Cerebellar cortex (tissue), 1 donor: ENCODE measurements at regions not wholly inside any gene's neighbourhood (a gene's known extent, or its start where the extent isn't known, plus 50 kb on each side); places are given as distances from the start of the nearest gene placed in this dataset.
"Not testable (repeated sequence)": the region's sequence is repeated elsewhere in the genome, so short reads cannot be mapped to it uniquely, and the experiment has no call there.

Experiments used
- DNase-seq: peaks from one replicate; pipeline ENCODE4 v3.0.0-alpha.2; 2015; ENCODE audit warnings: low spot score

DNA sequence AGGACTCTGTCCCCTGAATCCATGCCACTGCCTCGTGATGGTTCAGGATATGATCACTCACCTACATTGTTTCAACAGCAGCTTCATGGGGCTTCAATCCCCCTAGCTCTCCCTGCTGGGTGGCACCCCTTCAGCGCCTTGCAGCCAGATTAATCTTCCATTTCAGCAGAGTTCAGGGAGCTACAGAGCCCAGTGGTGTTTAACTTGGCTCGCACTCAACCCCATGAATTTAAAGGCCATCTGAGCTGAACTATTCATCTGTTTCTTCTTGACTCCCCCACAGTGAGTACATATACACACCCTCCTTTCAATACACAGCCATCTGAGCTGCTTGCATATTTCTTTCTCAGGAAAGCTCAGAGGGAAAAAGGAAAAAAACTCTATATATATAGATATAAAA, 202.8 kb upstream of the C16orf82 start:
- no peak for DNase-seq

DNA sequence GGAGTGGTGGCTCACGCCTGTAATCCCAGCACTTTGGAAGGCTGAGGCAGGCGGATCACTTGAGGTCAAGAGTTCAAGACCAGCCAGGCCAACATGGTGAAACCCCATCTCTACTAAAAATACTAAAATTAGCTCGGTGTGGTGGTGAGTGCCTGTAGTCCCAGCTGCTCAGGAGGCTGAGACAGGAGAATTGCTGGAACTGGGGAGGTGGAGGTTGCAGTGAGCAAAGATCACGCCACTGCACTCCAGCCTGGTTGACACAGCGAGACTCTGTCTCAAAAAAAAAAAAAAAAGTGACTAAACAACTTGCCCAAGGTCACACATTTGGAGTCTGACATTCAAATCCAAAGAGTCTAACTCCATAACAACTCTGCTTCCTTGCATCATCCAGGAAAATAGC, 192.4 kb upstream of the C16orf82 start:
- not testable (repeated sequence) for DNase-seq

DNA sequence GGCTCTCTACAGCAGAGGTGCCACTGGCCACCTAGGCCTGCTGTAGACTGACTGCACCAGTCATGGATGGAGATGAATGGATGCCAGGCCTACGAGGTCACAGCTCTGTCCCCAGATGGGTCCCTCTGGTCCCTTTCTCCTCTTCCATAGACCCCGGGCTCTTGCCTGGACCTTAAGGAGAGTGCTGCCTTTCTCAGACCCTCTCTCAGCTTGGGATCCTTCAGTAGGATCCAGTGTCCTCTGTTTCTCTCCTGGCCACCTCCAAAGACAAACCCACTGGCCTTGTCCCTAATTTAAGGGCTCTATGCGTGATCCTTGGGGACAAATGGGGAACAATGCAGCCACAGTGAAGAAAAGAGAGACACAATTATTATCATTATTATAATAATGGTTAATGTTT, 189.3 kb upstream of the C16orf82 start:
- no peak for DNase-seq

DNA sequence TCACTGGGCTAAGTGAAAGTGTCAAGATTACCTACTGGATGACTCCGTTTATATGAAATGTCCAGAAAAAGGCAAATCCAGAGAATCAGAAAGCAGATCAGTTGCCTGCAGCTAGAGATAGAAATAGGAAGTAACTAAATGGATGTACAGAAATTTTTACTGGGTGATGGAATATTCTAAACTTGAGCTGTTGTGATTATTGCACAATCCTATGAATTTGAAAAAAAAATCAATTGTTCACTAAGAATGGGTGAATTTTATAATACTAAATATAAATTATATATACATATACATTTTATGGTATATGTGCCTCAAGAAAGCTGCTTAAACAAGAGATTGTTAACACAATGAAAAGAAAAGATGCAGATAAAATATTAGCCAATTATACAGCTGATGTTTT, 181.1 kb upstream of the C16orf82 start:
- DNase-seq, result no peak

DNA sequence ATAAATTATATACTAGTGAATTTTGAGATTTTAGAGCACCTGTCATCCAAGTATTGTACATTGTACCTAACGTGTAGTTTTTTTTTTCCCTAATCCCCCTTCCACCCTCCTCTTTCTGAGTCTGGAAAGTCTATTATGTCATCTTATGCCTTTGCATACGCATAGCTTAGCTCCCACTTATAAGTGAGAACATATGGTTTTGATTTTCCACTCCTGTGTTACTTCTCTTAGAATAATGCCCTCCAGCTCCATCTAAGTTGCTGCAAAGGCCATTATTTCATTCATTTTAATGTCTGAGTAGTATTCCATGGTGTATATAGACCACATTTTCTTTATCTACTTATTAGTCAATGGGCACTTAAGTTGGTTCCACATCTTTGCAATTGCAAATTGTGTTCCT, 177.0 kb upstream of the C16orf82 start:
- DNase-seq, result no peak

DNA sequence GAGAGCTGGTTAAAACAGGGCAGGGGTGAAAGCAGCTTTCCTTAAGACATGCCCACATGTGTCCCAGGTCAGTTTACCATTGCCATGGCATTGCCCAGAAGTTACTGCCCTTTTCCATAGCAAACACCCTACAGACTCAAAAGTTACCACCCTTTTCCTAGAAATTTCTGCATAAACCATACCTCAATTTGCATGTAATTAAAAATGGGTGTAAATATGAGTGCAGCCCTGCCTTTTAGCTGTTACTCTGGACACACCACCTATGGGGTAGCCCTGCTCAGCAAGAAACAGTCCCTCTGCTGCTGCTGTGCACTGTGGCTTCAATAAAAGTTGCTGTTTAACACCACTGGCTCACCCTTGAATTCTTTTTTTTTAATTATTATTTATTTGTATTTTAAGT, 168.5 kb upstream of the C16orf82 start:
- no peak for DNase-seq

DNA sequence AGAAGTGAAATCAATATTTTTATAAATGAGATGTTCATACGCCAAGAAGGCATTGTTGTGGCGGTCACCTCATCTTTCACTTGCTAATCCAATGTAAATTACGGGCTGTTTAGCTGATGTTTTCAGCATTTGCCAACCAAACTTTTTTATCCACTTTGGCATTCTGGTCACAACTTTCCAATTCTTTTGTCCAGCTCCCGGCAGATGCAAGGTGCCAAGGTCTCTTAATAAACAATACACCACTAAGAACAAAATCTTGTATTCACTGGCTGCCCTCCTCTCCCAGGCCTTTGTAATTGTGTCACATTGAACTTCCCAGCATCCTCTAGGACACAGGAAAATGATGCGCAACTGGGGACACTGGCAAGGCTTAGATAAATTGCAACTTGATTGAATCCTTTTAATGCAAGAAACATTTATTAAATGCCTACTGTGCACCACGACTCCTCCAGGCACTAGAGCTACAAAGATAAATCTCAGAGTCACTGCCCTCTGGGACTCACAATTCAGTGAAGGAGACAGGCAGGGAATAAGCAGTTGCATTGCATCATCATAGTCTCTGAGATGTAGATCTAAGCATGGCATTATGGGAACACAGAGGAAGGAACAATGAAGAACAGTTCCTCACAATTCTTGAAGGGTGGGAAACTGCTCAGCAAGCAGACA, 165.4 kb upstream of the C16orf82 start:
- no peak for DNase-seq

DNA sequence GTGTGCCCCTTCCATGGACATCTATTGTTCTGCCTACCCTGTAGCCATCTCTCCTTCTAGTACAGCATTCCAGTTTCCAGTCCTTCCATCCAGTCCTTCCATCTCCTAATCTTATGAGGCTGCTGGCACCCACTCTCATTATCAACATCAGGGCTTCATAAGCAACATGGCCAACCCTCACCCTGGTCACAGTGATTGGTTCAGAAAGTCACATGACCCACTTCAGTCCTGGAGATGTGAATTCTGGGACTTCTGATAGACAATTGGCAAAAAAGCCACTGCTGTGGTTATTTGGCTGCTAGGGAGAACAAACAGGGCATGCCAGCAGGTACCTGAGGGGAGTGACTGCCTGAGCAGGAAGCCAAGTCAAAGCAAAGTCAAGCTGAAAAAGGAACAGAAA, 164.7 kb upstream of the C16orf82 start:
- DNase-seq, result no peak

DNA sequence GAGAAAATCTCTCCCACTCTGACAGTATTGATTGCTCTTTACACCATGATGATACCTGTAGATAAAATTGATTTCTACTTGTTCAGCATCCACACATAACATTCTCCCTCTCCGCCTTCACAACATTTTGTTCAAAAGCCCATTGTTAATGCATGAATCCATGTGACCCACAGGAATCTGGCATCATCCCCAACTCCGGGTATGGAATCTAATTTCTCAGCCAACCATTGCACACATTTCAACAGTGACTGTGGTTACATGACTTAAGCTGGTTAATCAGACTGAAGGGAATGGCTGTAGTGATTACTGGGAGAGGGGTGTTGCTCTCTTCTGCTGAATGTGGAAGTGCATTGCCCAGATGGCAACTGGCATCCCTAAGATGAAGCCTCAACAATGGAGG, 161.4 kb upstream of the C16orf82 start:
- no peak for DNase-seq

DNA sequence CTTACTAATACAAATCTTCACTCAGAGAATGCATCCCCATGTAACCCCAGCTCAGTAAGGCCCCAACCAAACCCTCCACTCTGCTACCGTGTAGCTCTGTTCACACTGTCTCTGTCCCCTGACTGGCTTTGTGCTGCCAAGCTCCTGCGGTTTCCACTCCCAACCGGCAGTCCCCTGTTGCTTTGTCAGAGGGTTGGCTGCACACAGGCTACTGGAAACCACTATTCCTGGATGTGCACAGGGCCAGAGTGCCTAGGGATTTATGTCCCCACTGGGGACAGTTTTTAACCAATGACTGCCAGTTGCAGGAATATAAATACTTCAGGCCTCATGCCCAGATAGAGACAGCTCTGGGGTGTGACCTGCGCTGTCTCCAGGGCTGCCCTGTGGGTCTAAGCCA, 157.1 kb upstream of the C16orf82 start:
- DNase-seq, result no peak

DNA sequence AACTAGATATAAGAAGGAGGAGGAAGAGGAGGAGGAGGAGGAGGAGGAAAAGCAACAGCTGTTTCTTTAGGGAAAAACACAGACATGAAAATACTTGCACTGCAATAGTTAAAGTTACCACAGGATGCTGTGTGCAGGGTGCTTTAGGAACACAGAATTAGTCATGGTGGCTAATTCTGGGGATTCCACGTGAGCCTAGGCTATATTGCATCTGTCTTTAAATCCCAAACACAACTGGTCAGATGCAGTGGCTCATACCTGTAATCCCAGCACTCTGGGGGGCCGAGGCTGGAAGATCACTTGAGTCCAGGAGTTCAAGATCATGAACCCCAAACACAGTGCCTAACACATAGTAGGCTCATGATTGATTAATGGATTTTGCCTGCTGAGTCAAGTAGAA, 155.3 kb upstream of the C16orf82 start:
- no peak for DNase-seq

DNA sequence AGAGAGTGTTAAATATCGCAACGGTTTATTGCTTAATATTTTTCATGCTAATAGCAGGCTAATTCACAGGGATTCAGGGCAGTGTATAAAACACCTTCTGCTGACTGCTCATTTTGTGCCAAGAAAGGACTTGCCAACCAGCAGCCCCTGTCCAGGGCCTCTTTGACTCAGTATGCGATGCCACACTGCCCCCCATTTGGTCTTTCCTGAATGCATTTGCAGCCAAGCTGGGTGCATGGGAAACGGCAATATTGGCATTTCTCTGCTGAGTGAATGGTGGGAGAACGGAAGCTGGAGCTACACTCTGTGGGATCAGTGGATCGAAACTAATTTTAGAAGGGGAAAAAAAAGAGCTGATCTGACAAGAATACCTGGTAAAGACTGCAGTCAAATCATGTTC, 152.9 kb upstream of the C16orf82 start:
- no peak for DNase-seq

DNA sequence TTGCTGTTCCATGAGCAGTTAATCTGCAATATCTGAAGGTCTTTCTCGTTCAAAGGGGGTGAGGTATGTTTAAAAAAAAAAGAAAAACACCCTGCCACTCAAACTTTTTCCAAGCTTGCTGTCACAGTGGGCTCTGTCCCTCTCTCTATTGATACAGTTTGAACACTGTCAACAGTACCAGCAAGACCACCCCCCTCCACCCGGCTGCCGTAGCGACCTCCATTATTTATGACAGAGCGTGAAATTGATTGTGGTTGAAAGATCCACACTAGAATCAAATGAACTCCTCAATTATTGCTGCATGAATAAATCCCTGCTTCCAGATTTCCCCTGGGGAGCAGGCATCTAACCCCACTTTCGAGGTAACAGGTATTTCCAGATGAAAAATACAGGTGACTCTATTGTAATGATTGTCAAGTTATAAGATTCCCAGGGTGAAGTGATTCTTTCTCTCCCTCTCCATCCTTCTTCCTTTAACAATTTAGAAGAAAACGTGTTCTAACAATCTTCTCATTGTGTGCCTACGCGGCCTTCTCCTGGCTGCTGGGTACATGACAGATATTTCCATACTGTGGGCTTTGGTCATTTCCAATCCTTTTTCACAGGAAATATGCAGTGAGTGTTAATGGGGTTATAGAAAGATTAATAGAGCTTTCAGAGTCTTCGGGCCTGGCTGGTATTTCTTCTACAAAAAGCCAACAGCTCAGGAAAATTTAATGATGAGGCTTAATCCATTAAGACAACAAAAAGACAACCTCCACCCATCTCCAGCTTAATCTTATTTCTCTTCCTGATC, 135.7 kb upstream of the C16orf82 start:
- DNase-seq, result no peak

DNA sequence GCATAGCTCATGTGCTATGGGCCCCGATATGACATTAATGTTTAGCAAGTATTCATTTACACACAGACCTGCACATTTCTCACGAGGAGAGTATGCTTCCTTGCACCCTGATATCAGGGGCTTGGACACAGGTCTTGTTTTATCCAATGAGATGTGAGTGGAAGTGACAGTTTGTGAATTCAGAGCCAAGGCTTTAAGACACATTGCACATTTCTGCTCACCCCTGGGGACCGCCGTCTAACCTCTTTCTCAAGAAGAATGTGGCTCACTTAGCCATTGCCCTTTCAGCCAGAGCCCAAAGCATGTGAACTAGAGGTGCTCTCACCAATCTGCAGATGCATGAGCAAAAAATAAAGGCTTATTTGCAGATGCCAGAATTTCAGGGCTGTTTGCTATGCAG, 116.1 kb upstream of the C16orf82 start:
- DNase-seq, result no peak

DNA sequence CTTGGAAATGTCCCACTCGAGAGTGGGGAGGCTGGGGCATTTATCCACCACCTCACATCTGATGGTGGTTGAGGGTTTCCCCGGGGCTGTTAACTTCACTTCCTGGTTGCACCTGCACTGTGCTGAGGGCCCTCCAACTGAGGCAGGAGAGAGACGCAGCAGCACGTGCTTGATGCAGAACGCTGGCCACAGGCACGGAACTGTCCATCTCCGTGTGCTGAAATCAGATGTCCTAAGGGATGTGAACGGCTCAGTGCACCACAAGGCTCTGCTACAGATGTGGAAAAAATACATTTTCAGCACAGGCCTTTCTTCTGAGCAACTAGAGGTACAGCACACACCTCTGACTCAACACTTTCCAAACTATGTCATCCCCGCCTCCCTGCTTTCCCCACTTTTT, 114.8 kb upstream of the C16orf82 start:
- DNase-seq, result no peak

DNA sequence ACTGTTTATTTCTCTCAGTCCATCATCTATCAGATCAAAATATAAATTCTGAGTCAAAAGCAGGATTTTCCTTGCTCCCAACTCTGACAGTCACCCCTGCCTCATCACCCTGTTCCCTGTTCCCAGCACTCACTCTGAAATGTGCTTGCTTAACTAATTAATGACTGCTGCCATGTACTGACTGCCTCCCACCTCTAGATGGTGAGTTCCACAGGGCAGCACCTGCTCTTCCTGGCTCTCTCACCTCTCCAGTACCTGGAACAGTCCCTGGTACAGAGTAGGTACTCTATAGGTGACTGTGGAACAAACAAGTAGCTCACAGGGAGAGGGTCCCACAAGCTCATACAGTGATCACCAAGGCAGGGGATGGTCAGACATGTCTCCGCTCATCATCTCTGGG, 114.3 kb upstream of the C16orf82 start:
- no peak for DNase-seq

DNA sequence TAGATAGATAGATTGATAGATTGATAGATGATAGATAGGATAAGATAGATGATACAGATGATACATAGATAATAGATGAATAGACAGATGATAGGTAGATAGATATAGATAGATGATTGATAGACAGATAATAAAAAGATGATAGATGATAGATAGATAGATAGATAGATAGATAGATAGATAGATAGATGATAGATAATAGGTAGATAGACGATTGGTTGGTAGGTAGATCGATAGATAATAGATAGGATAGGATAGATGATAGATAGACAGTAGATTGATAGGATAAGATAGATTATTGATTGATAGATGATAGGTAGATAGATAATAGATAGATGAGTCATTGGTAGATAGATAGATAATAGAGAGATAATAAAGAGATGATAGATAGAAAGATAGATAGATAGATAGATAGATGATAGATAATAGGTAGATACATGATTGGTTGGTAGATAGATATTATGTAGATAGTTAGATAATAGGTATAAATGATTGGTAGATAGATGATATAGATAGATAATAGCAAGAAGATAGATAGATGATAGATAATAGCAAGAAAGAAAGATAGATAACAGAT, 109.4 kb upstream of the C16orf82 start:
- no peak for DNase-seq

DNA sequence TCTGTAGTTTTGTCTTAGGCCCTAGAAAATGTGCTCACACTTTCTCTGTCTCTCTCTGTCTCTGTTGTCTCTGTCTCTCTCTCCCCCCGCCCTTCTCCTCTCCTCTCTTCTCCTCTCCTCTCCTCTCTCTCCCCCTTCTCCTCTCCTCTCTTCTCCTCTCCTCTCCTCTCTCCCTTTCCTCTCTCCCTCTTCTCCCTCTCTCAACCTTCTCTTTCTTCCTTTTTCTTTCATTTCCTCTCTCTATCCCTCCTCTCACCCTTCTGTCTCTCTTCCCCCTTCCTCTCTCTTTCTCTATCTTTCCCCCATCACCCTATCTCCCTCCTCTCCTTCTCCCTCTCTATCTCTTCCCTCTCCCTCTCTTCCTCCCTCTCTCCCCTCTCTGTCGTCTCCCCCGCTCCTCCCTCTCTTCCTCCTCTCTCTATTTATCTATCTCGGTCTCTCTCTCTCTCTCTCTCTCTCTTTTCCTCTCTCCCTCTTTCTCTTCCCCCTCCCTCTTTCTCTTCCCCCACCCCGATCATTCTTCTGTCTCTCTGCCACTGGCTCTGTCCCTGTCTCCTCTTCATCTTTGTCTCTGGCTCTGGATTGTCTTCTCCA, 107.2 kb upstream of the C16orf82 start:
- no peak for DNase-seq

DNA sequence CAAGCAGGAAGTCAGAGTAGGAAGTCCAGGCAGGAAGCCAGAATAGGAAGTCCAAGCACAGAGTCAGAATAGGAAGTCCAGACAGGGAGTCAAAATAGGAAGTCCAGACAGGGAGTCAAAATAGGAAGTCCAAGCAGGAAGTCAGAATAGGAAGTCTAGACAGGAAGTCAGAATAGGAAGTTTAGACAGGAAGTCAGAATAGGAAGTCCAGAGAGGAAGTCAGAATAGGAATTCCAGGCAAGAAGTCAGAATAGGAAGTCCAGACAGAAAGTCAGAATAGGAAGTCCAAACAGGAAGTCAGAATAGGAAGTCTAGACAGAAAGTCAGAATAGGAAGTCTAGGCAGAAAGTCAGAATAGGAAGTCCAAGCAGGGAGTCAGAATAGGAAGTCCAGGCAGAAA, 105.3 kb upstream of the C16orf82 start:
- no peak for DNase-seq

DNA sequence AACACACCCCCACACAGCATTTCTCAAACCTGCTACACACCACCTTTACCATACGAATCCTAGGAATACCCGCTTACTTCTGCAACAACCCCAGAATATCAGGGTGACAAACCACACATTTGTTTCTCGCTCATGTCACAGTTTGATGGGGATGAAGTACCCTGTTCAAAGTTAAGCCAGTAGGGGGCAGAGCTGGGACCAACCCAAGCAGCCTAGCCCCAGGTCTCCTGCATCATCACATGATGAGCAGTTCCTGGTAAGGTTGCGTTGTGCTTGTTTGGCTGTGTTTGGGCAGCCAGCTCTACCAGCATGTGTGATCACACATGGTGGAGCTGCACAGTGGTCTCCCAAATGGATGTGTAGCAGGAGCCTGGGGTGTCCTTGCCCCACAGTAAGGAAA, 103.6 kb upstream of the C16orf82 start:
- no peak for DNase-seq

DNA sequence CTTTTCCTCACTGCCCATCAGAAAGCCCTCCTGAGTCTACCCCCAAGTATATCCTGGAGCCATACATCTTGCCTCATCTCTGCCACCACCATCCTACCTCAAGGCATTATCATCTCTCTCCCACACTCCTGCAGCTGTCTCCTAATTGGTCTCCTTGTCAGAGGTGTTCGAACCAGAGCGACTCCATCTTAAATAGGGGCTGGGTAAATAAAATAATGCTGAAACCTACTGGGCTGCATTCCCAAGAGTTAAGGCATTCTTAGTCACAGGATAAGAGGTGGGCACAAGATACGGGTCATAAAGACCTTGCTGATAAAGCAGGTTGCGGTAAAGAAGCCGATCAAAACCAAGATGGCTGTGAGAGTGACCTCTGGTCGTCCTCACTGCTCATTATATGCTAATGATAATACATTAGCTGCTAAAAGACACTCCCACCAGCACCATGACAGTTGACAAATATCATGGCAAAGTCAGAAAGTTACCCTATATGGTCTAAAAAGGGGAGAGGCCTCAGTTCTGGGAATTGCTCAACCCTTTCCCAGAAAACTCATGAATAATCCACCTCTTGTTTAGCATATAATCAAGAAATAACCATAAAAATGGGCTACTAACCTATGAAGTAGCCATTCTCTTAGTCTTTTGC, 97.0 kb upstream of the C16orf82 start:
- DNase-seq, result no peak

DNA sequence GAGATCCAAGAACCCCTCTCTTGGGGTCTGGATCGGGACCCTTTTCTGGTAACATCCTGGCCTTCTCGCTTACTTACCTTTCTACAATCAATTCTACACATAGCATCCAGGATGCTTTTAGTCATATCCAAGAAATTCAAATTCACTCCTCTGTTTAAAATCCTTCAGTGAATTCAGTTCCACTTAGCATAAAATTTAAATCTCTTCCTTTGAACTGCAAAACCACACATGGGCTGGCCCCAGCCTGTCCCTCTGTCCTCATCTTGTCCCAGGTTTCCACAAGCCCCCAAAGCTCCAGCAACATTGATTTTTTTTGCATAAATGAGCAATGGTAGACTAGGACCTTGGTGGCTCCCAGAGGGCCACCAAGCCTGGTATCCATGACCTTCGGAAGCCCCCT, 96.4 kb upstream of the C16orf82 start:
- DNase-seq, result no peak

DNA sequence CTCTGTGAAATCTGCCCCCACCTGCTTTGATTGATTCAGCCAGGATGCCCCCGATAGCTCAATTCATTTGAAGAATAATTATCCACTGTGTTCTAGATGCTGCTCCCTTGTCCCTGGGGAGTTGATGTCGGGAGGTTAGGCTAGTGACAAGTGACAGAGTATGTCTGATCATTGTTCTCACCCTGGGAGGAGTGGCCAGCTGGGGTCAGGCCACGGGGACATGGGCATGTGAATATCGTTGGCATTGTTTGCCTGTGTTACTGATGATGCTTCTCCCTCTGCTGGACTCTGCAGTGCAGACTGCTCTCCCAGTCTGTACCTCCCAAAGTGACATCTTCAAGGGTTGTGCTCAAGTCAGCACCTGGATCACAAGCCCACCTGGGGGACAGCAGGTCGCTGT, 89.9 kb upstream of the C16orf82 start:
- DNase-seq, result no peak
